Naive thymus-derived CD4-positive, alpha-beta T cell (primary cell): ENCODE measurements at regions not wholly inside any gene's neighbourhood (a gene's known extent, or its start where the extent isn't known, plus 50 kb on each side); places are given as distances from the start of the nearest gene placed in this dataset.

ENCODE experiments used
- ATAC-seq: fragments of 150-1000 bp; cut with Tn5 transposase; 2 replicates; pipeline ENCODE4 v1.10.0; 2021; ENCODE audit warnings: mild to moderate bottlenecking, moderate library complexity
- CTCF ChIA-PET: fragments of 350-600 bp; sonication (Branson Sonifier 250); formaldehyde crosslinking; loops from one replicate; lab custom pipeline; 2021; ENCODE audit warnings: antibody characterized with exemption; lab: Charles Lee
- POLR2A ChIA-PET: fragments of 350-600 bp; sonication (Branson Sonifier 250); formaldehyde crosslinking; loops from one replicate; lab custom pipeline; 2021; ENCODE audit warnings: antibody characterized with exemption, inconsistent platforms; lab: Charles Lee
- DNase-seq, 9 donors: peaks; one replicate each; pipeline versions ENCODE4 v3.0.0 to v3.0.0-alpha.2; 2020 to 2022; ENCODE audit warnings: mixed read lengths in 1 of 9
- H3K27ac ChIP-seq: one replicate; pipeline ENCODE4 v1.7.0; 2013; ENCODE audit warnings: mild to moderate bottlenecking, low read depth, low read length, moderate library complexity
- H3K27me3 ChIP-seq, 2 donors: one replicate each; pipeline ENCODE4 v1.7.0; 2013; ENCODE audit warnings: low read length in 2 of 2, mild to moderate bottlenecking in 2 of 2, moderate library complexity in 2 of 2; ENCODE audit not compliant: control insufficient read depth in 2 of 2, insufficient read depth in 2 of 2
- H3K36me3 ChIP-seq, 3 experiments: 1 replicate in 2 of 3; 2 replicates in 1 of 3; pipeline ENCODE4 v1.7.0; 2013; ENCODE audit warnings: low read length in 3 of 3, mild to moderate bottlenecking in 3 of 3, moderate library complexity in 1 of 3; ENCODE audit not compliant: insufficient read depth in 3 of 3, control insufficient read depth in 2 of 3
- H3K4me1 ChIP-seq, 2 donors: one replicate each; pipeline ENCODE4 v1.7.0; 2013; ENCODE audit warnings: low read length in 2 of 2, mild to moderate bottlenecking in 2 of 2, moderate library complexity in 1 of 2; ENCODE audit not compliant: control insufficient read depth in 2 of 2, insufficient read depth in 2 of 2
- H3K4me3 ChIP-seq: 2 replicates; pipeline ENCODE4 v1.7.0; 2013; ENCODE audit warnings: mild to moderate bottlenecking, low read length
- H3K9me3 ChIP-seq, 3 experiments: 1 replicate in 2 of 3; 2 replicates in 1 of 3; pipeline ENCODE4 v1.7.0; 2013; ENCODE audit warnings: low read length in 3 of 3; ENCODE audit not compliant: control insufficient read depth in 2 of 3
- H3K27ac Mint-ChIP-seq, 9 donors: one replicate each; pipeline ENCODE4 v1.8.0; 2020 to 2022; ENCODE audit warnings: mixed read lengths in 9 of 9, mild to moderate bottlenecking in 8 of 9, moderate library complexity in 5 of 9, inconsistent platforms in 2 of 9
- H3K27me3 Mint-ChIP-seq, 5 donors: one replicate each; pipeline ENCODE4 v1.8.0; 2021 to 2022; ENCODE audit warnings: mixed read lengths in 5 of 5, mild to moderate bottlenecking in 1 of 5
- H3K36me3 Mint-ChIP-seq, 5 donors: one replicate each; pipeline ENCODE4 v1.8.0; 2020 to 2022; ENCODE audit warnings: mixed read lengths in 5 of 5, mild to moderate bottlenecking in 3 of 5, inconsistent platforms in 1 of 5
- H3K4me1 Mint-ChIP-seq, 7 donors: one replicate each; pipeline ENCODE4 v1.8.0; 2020 to 2022; ENCODE audit warnings: mixed read lengths in 7 of 7, mild to moderate bottlenecking in 3 of 7, inconsistent platforms in 1 of 7
- H3K4me3 Mint-ChIP-seq, 10 donors: one replicate each; pipeline ENCODE4 v1.8.0; 2020 to 2022; ENCODE audit warnings: mild to moderate bottlenecking in 10 of 10, mixed read lengths in 10 of 10, moderate library complexity in 6 of 10, inconsistent platforms in 2 of 10
- H3K9me3 Mint-ChIP-seq, 11 donors: one replicate each; pipeline ENCODE4 v1.8.0; 2020 to 2022; ENCODE audit warnings: mixed read lengths in 11 of 11, mild to moderate bottlenecking in 4 of 11, inconsistent platforms in 1 of 11, moderate library complexity in 1 of 11
- intact Hi-C, 2 donors: fragments of 100-400 bp; cut with micrococcal nuclease; formaldehyde crosslinking; loops; one replicate each; pipeline ENCODE4 v1.15.1; 2023

DNA sequence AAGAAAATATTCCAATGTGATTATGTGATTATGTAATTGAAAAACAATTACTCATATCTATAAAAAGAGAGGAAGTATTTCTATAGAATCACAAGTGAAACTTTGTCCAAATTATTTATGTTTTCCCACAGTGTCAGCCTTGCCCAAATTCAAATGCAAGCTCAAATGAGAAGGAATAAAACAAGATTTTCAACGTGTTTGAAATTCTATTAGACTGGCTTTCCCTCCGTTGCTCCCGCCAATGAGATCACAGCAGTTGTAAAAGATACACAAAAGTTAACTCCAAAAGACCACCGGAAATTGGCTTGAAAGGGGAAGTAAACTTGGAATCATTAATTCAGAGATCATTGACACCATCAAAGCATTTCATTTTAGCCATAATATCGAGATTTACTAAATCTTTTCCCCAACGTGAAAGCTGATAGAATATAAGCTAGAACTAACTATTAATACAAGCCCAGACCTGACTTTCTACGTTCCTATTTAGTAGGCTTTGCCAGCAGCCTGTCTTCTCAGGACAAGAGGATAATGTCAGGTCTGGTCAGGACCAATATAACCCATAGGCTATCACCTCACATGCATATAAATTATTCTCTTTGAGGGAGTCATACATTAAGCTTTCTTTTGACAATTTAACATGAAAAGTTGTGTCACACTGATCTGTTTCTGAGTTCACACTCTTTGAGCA, 222.6 kb upstream of the CHAC2 start:
- ChIA-PET POLR2A (no interaction called here), CTCF (no interaction called here)
- Mint-ChIP-seq H3K4me1 (no peaks in the 10 kb centered on the region), H3K9me3 (peaks cover 0 to 23% (median 5%) of the 10 kb centered on the region in 11 donors), H3K27me3 (peaks cover 0 to 13% (median 9%) of the 10 kb centered on the region in 5 donors), H3K36me3 (no peaks in the 10 kb centered on the region), H3K4me3 (no peak overlapping the region), H3K27ac (no peak overlapping the region)
- no peak for DNase-seq
- H3K36me3 ChIP-seq = no peaks in the 10 kb centered on the region
- H3K27ac ChIP-seq = no peak overlapping the region
- H3K4me3 ChIP-seq = no peak overlapping the region
- intact Hi-C loops = no loop called here
- no peaks in the 10 kb centered on the region for H3K4me1 ChIP-seq
- no peak for ATAC-seq
- H3K27me3 ChIP-seq = no peaks in the 10 kb centered on the region
- no peaks in the 10 kb centered on the region for H3K9me3 ChIP-seq

DNA sequence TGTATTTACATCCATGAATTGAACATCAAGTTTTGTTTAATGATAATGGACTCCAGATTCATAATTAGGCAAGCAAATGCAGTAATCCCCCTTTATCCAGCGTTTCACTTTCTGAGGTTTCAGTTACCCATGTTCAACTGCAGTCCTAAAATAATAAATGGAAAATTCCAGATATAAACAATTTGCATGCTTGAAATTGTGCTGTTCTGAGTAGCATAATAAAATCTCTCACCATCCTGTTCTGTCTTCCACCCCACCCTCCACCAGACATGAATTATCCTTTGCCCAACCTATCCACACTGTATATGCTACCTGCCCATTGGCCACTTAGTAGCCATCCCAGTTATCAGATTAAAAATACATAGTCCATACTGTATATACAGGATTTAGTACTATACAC, 224.5 kb upstream of the CHAC2 start:
- no peaks in the 10 kb centered on the region for H3K4me1 Mint-ChIP-seq
- DNase-seq = no peak

DNA sequence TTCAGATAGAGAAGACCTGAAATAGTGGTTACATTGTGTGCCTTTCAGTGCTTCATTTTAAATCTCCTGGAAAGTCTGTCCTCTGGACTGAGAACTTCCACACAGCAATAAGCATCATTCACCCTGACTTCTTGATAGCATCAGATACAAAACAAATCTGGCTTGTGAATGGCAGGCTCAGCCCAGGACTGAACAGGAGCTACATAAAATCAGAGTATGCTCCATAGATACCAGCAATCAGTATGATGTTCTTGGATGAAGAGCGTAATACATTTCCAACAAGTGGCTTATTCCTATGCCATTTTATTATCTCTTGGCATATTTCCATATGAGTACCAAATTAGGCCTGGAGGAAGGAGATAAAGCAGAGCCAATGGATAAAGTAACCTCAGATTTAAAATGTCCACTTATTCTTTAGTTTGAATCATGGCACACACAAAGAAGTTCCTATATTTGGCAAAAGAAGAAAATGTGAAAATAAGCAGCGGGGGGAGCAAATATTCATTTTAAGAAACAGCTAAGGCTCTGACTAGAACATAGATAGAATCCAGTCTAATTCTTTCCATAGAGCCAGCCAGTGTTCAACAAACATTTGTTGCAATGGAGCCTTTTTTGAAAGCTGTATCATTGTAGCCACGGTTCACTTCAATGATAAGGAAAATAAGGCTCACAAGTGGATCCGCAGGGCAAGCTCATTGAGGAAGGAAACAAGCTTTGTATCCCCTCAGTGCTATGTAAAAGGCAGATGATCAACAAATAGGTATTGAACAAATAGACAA, 230.8 kb upstream of the CHAC2 start:
- DNase-seq (no peak), ATAC-seq (no peak)
- no peak overlapping the region for H3K4me3 ChIP-seq
- no peaks in the 10 kb centered on the region for H3K27me3 ChIP-seq
- Mint-ChIP-seq H3K4me1 (no peaks in the 10 kb centered on the region), H3K4me3 (no peak overlapping the region), H3K27ac (no peak overlapping the region), H3K27me3 (peaks cover 0 to 24% (median 21%) of the 10 kb centered on the region in 5 donors), H3K36me3 (no peaks in the 10 kb centered on the region), H3K9me3 (peaks cover 0 to 27% (median 7%) of the 10 kb centered on the region in 11 donors)
- ChIA-PET CTCF (no interaction called here), POLR2A (no interaction called here)
- H3K4me1 ChIP-seq = no peaks in the 10 kb centered on the region
- no peak overlapping the region for H3K27ac ChIP-seq
- no peaks in the 10 kb centered on the region for H3K36me3 ChIP-seq
- intact Hi-C loops = no loop called here
- H3K9me3 ChIP-seq = no peaks in the 10 kb centered on the region

More for the DNA sequence above, 224.5 kb upstream of the CHAC2 start:
- ATAC-seq = no peak
- Histone ChIP-seq H3K9me3 (no peaks in the 10 kb centered on the region), H3K27me3 (no peaks in the 10 kb centered on the region), H3K36me3 (no peaks in the 10 kb centered on the region), H3K27ac (no peak overlapping the region), H3K4me1 (no peaks in the 10 kb centered on the region), H3K4me3 (no peak overlapping the region)
- Mint-ChIP-seq H3K36me3 (no peaks in the 10 kb centered on the region), H3K27me3 (peaks cover 0 to 20% (median 12%) of the 10 kb centered on the region in 5 donors), H3K27ac (no peak overlapping the region), H3K4me3 (no peak overlapping the region), H3K9me3 (peaks cover 0 to 27% (median 5%) of the 10 kb centered on the region in 11 donors)
- ChIA-PET CTCF (no interaction called here), POLR2A (no interaction called here)
- intact Hi-C loops = no loop called here

DNA sequence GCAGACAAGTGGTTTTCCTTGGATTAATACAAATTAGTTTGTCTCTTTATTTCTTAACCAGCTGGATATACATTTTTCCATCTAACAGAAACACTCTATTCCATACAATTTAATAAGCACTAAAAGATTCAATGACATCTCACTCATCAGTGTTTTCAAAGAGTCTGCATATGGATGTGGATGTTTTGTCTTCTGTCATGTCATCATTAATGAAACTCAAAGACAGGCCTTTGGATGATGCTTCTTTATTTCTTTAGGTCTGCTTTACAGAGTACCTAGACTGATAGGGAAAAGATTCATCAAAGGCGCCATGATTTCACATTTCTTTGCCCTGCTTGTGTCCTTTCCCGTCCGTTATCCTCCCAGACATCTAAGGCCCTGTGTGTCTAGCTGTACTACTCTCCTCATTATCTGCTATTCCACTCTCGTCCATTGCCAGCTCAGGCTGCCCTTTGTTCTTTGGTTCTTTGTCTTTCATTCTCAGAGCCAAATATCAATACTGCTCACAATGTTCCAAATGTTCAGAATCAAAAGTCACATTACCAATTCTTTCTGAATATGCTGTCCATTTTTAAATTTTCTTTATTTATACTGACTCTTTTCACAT, 232.3 kb upstream of the CHAC2 start:
- H3K4me1 Mint-ChIP-seq = no peaks in the 10 kb centered on the region
- no peaks in the 10 kb centered on the region for H3K36me3 ChIP-seq
- CTCF ChIA-PET = no interaction called here
- H3K4me3 Mint-ChIP-seq = no peak overlapping the region
- no peaks in the 10 kb centered on the region for H3K9me3 ChIP-seq
- H3K27me3 Mint-ChIP-seq = peaks cover 0 to 25% (median 22%) of the 10 kb centered on the region in 5 donors
- DNase-seq (no peak), ATAC-seq (no peak)
- no peaks in the 10 kb centered on the region for H3K36me3 Mint-ChIP-seq
- no peak overlapping the region for H3K4me3 ChIP-seq
- intact Hi-C loops = no loop called here
- H3K9me3 Mint-ChIP-seq = peaks cover 0 to 17% (median 5%) of the 10 kb centered on the region in 11 donors
- H3K4me1 ChIP-seq = no peaks in the 10 kb centered on the region
- no peak overlapping the region for H3K27ac ChIP-seq
- POLR2A ChIA-PET = no interaction called here
- no peaks in the 10 kb centered on the region for H3K27me3 ChIP-seq
- H3K27ac Mint-ChIP-seq = no peak overlapping the region

DNA sequence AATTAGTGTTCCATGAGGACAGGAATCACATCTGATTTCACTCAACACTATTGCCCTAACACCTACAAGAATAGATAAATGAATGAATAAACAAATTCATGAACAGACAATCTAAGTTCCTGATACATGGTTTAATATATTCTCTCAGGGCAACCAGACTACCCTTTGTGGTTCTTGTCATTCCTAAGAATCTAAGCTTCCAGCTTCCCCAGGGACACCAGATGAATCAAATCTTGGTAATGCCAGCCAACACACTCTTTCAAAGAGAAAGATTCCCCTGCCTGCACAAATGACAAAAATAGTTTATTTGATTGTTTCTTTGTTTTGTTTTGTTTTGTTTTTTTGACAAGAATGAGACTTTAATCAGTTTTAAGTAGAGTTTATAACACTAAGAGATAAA, 237.5 kb upstream of the CHAC2 start:
- Mint-ChIP-seq H3K36me3 (peaks cover 0 to 6% (median 0%) of the 10 kb centered on the region in 5 donors), H3K4me1 (no peaks in the 10 kb centered on the region), H3K4me3 (no peak overlapping the region), H3K27ac (no peak overlapping the region), H3K27me3 (peaks cover 0 to 18% (median 5%) of the 10 kb centered on the region in 5 donors), H3K9me3 (peaks cover 1 to 31% (median 11%) of the 10 kb centered on the region in 11 donors)
- ChIA-PET CTCF (no interaction called here), POLR2A (no interaction called here)
- Histone ChIP-seq H3K27ac (no peak overlapping the region), H3K4me3 (no peak overlapping the region), H3K27me3 (no peaks in the 10 kb centered on the region), H3K9me3 (no peaks in the 10 kb centered on the region), H3K36me3 (no peaks in the 10 kb centered on the region), H3K4me1 (no peaks in the 10 kb centered on the region)
- DNase-seq (no peak), ATAC-seq (no peak)
- intact Hi-C loops = no loop called here

DNA sequence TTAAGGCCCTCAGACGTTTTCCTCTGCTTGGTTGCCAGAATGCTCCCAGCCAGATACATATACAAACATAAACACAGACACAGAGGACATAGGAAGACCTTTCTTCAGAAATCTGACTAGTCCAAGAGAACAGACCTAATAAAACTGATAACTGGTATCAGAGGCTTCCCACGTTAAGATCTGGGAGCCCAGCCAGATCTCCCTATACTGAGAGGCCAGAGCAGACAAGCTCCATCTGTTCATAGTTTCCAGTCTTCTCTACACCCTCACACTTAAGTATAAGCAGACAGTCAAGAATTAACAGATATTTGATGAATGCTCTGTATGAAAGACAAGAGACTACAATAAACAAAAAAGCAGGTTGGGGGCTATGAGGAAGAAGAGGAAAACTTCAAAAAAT, 240.5 kb upstream of the CHAC2 start:
- ATAC-seq (no peak), DNase-seq (no peak)
- H3K27ac Mint-ChIP-seq = no peak overlapping the region
- Histone ChIP-seq H3K4me1 (no peaks in the 10 kb centered on the region), H3K27me3 (no peaks in the 10 kb centered on the region), H3K36me3 (no peaks in the 10 kb centered on the region), H3K9me3 (no peaks in the 10 kb centered on the region), H3K27ac (no peak overlapping the region), H3K4me3 (no peak overlapping the region)
- no peaks in the 10 kb centered on the region for H3K4me1 Mint-ChIP-seq
- ChIA-PET POLR2A (no interaction called here), CTCF (no interaction called here)
- intact Hi-C loops = no loop called here
- H3K36me3 Mint-ChIP-seq = peaks cover 0 to 6% (median 0%) of the 10 kb centered on the region in 5 donors
- no peak overlapping the region for H3K4me3 Mint-ChIP-seq
- peaks cover 1 to 28% (median 11%) of the 10 kb centered on the region in 11 donors for H3K9me3 Mint-ChIP-seq
- H3K27me3 Mint-ChIP-seq = peaks cover 0 to 19% (median 5%) of the 10 kb centered on the region in 5 donors
